GM10266 (cell line): ENCODE measurements at regions not wholly inside any gene's neighbourhood (a gene's known extent, or its start where the extent isn't known, plus 50 kb on each side); places are given as distances from the start of the nearest gene placed in this dataset.
"Not testable (repeated sequence)": the region's sequence is repeated elsewhere in the genome, so short reads cannot be mapped to it uniquely, and the experiment has no call there.

Experiments
- DNase-seq: peaks from one replicate; pipeline ENCODE4 v3.0.0; 2012; ENCODE audit errors: extremely low spot score
- CTCF ChIP-seq: IDR thresholded peaks from 2 replicates; pipeline ENCODE4 v1.5.1; 2012; ENCODE audit warnings: mild to moderate bottlenecking, low read depth; ENCODE audit not compliant: control insufficient read depth, insufficient read depth; ENCODE audit errors: missing control alignments

GRCh38 chr12:114032801-114033200 lies 66.7 kb upstream of the RBM19 start:
- DNase-seq: no peak
- no peak for TF ChIP-seq CTCF

GRCh38 chr12:114030451-114030850 lies 64.3 kb upstream of the RBM19 start:
- no peak for DNase-seq
- TF ChIP-seq CTCF: no peak

GRCh38 chr12:114026805-114027204 lies 60.7 kb upstream of the RBM19 start:
- no peak for TF ChIP-seq CTCF
- no peak for DNase-seq

GRCh38 chr12:114025935-114026334 lies 59.8 kb upstream of the RBM19 start:
- no peak for DNase-seq

GRCh38 chr12:114022081-114022480 lies 56.0 kb upstream of the RBM19 start:
- DNase-seq: not testable (repeated sequence)

More at GRCh38 chr12:114025935-114026334, 59.8 kb upstream of the RBM19 start:
- TF ChIP-seq CTCF: no peak

GRCh38 chr12:114018669-114019068 lies 52.5 kb upstream of the RBM19 start:
- DNase-seq: no peak
- TF ChIP-seq CTCF: no peak
